HEK293 (cell line): ENCODE measurements at regions not wholly inside any gene's neighbourhood (a gene's known extent, or its start where the extent isn't known, plus 50 kb on each side); places are given as distances from the start of the nearest gene placed in this dataset.
"Not testable (repeated sequence)": the region's sequence is repeated elsewhere in the genome, so short reads cannot be mapped to it uniquely, and the experiment has no call there.

ENCODE experiments used
- BCL11B ChIP-seq: fragments of 450-650 bp; formaldehyde crosslinking; IDR thresholded peaks from 2 replicates; pipeline ENCODE4 v1.5.1; 2016; ENCODE audit warnings: low read depth, missing biosample characterization, missing genetic modification characterization
- CTCF ChIP-seq: fragments of 450-650 bp; formaldehyde crosslinking; IDR thresholded peaks from 2 replicates; pipeline ENCODE4 v1.5.1; 2016; ENCODE audit warnings: missing biosample characterization, missing genetic modification characterization
- ZNF24 ChIP-seq: fragments of 450-650 bp; formaldehyde crosslinking; IDR thresholded peaks from 2 replicates; pipeline ENCODE4 v1.5.1; 2016; ENCODE audit warnings: missing biosample characterization, missing genetic modification characterization

GRCh38 chr11:48750081-48750480 lies 233.6 kb downstream of the TRIM51G start:
- not testable (repeated sequence) for TF ChIP-seq ZNF24, CTCF, BCL11B (tag by site-specific recombination)
